ENCODE measurements at regions not wholly inside any gene's neighbourhood (a gene's known extent, or its start where the extent isn't known, plus 50 kb on each side); places are given as distances from the start of the nearest gene placed in this dataset.

DNA sequence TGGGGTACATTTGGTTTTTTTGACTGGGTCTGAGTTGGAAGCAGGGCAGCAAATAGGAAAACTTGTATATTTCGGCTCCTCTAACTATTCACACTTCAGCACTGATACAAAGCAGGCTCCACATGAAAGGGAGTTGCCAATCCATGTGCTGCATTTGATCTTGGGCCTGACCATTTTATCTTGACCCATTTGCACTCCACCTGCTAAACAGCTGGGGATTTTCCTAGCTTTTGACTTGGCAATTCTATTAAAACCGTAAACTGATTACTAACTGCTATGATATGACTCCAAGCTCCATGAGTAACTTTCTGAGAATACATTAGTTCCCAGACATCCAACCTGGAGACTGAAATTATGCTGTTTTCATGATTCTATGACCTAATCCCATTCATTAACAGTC is 797.1 kb downstream of the BCL11B start:
- TF ChIP-seq, protein P1, sequence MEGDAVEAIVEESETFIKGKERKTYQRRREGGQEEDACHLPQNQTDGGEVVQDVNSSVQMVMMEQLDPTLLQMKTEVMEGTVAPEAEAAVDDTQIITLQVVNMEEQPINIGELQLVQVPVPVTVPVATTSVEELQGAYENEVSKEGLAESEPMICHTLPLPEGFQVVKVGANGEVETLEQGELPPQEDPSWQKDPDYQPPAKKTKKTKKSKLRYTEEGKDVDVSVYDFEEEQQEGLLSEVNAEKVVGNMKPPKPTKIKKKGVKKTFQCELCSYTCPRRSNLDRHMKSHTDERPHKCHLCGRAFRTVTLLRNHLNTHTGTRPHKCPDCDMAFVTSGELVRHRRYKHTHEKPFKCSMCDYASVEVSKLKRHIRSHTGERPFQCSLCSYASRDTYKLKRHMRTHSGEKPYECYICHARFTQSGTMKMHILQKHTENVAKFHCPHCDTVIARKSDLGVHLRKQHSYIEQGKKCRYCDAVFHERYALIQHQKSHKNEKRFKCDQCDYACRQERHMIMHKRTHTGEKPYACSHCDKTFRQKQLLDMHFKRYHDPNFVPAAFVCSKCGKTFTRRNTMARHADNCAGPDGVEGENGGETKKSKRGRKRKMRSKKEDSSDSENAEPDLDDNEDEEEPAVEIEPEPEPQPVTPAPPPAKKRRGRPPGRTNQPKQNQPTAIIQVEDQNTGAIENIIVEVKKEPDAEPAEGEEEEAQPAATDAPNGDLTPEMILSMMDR (conservative IDR thresholded peaks at IDR 0.05): no peak
- TF ChIP-seq ZFX (IDR thresholded peaks at IDR 0.05): no peak
